ENCODE measurements at regions not wholly inside any gene's neighbourhood (a gene's known extent, or its start where the extent isn't known, plus 50 kb on each side); places are given as distances from the start of the nearest gene placed in this dataset.

GRCh38 chr7:90081621-90082020 lies 72.6 kb upstream of the STEAP1 start:
- CTCF ChIA-PET = no interaction called here
- no peaks in the 10 kb centered on the region for H3K36me3 Mint-ChIP-seq
- H3K9me3 Mint-ChIP-seq = no peaks in the 10 kb centered on the region
- no peak for DNase-seq (ENCODE audit: low spot score)
- ATAC-seq = no peak
- no peak overlapping the region for H3K4me3 Mint-ChIP-seq
- H3K27me3 Mint-ChIP-seq (ENCODE audit: low read depth) = no peaks in the 10 kb centered on the region
- POLR2A ChIA-PET = no interaction called here
- peaks cover 6% of the 10 kb centered on the region for H3K4me1 Mint-ChIP-seq
- H3K27ac Mint-ChIP-seq = no peak overlapping the region
- no peak for TF ChIP-seq ZNF671 (CRISPR knock-in tag; IDR thresholded peaks at IDR 0.05)
- no peak for TF ChIP-seq CBFB (CRISPR knock-in tag; IDR thresholded peaks at IDR 0.05; ENCODE audit: low read depth)
- no peak for TF ChIP-seq KAT7 (CRISPR knock-in tag; IDR thresholded peaks at IDR 0.05; ENCODE audit: borderline replicate concordance)
- TF ChIP-seq PREB (CRISPR knock-in tag; IDR thresholded peaks at IDR 0.05; ENCODE audit: borderline replicate concordance) = no peak
- no peak for TF ChIP-seq ZNF425 (CRISPR knock-in tag; conservative IDR thresholded peaks at IDR 0.05)
- TF ChIP-seq NFATC4 (CRISPR knock-in tag; IDR thresholded peaks at IDR 0.05) = no peak
- TF ChIP-seq CREM (CRISPR knock-in tag; IDR thresholded peaks at IDR 0.05) = no peak
- no peak for TF ChIP-seq ZNF121 (CRISPR knock-in tag; IDR thresholded peaks at IDR 0.05)

GRCh38 chr7:90092506-90092905 lies 61.8 kb upstream of the STEAP1 start:
- CTCF ChIA-PET = no interaction called here
- TF ChIP-seq MYBL2 (CRISPR knock-in tag; IDR thresholded peaks at IDR 0.05) (no peak), ZNF671 (CRISPR knock-in tag; IDR thresholded peaks at IDR 0.05) (no peak), SP1 (CRISPR knock-in tag; conservative IDR thresholded peaks at IDR 0.05) (no peak), ATF6 (CRISPR knock-in tag; IDR thresholded peaks at IDR 0.05) (no peak), ZNF425 (CRISPR knock-in tag; conservative IDR thresholded peaks at IDR 0.05) (no peak)
- Mint-ChIP-seq H3K27me3 (ENCODE audit: low read depth) (no peaks in the 10 kb centered on the region), H3K4me1 (no peaks in the 10 kb centered on the region), H3K36me3 (no peaks in the 10 kb centered on the region), H3K9me3 (peaks cover 4% of the 10 kb centered on the region; the same call in 1 of the 2 replicates), H3K4me3 (no peak overlapping the region), H3K27ac (no peak overlapping the region)
- no peak for DNase-seq (ENCODE audit: low spot score)
- POLR2A ChIA-PET = no interaction called here
- ATAC-seq = no peak

GRCh38 chr7:90094030-90094429 lies 60.2 kb upstream of the STEAP1 start:
- Mint-ChIP-seq H3K27ac (no peak overlapping the region), H3K4me1 (0 out of 2 replicates have a peak, but pooled peaks cover 4% of the 10 kb centered on the region), H3K36me3 (no peaks in the 10 kb centered on the region), H3K4me3 (no peak overlapping the region), H3K27me3 (ENCODE audit: low read depth) (no peaks in the 10 kb centered on the region), H3K9me3 (peaks cover 4% of the 10 kb centered on the region; the same call in 1 of the 2 replicates)
- POLR2A ChIA-PET = no interaction called here
- CTCF ChIA-PET = no interaction called here
- DNase-seq (ENCODE audit: low spot score) (no peak), ATAC-seq (no peak)
- TF ChIP-seq ZNF416 (CRISPR knock-in tag; IDR thresholded peaks at IDR 0.05) = no peak
- no peak for TF ChIP-seq ZNF317 (CRISPR knock-in tag; IDR thresholded peaks at IDR 0.05; ENCODE audit: borderline replicate concordance, low read depth)
- no peak for TF ChIP-seq FOXP1 (CRISPR knock-in tag; IDR thresholded peaks at IDR 0.05; ENCODE audit: borderline replicate concordance)
- TF ChIP-seq CTCF (IDR thresholded peaks at IDR 0.05) = no peak
- no peak for TF ChIP-seq ARID4B (CRISPR knock-in tag; IDR thresholded peaks at IDR 0.05; ENCODE audit: borderline replicate concordance)
- no peak for TF ChIP-seq ZNF512 (CRISPR knock-in tag; IDR thresholded peaks at IDR 0.05; ENCODE audit: borderline replicate concordance)

All from WTC11 (cell line).